ENCODE measurements at regions not wholly inside any gene's neighbourhood (a gene's known extent, or its start where the extent isn't known, plus 50 kb on each side); places are given as distances from the start of the nearest gene placed in this dataset.

GRCh38 chr6:73923905-73924485, 228.0 kb downstream of the CD109 start:
- TF ChIP-seq POLR2AphosphoS5 (IDR thresholded peaks at IDR 0.05) (no peak), EP300 (conservative IDR thresholded peaks at IDR 0.05; ENCODE audit: poor library complexity, severe bottlenecking) (no peak), EZH2 (IDR thresholded peaks at IDR 0.05; ENCODE audit: borderline replicate concordance, insufficient read depth, low read length, poor library complexity, severe bottlenecking) (no peak), CTCF (IDR thresholded peaks at IDR 0.05; ENCODE audit: poor library complexity, severe bottlenecking) (no peak), SMC3 (conservative IDR thresholded peaks at IDR 0.05; ENCODE audit: poor library complexity) (no peak), MXI1 (conservative IDR thresholded peaks at IDR 0.05; ENCODE audit: poor library complexity, severe bottlenecking) (no peak), RAD21 (conservative IDR thresholded peaks at IDR 0.05) (no peak), REST (IDR thresholded peaks at IDR 0.05; ENCODE audit: borderline replicate concordance) (no peak), TAF1 (IDR thresholded peaks at IDR 0.05; ENCODE audit: low read depth) (no peak)
- Histone ChIP-seq H3K9me2 (ENCODE audit: insufficient read depth, low read length) (no peaks in the 10 kb centered on the region), H2AFZ (ENCODE audit: low read depth, low read length) (no peak overlapping the region), H3K9me3 (ENCODE audit: low read length) (no peaks in the 10 kb centered on the region), H3K36me3 (ENCODE audit: insufficient read depth, low read length) (no peaks in the 10 kb centered on the region), H3K79me2 (replicated peaks; ENCODE audit: insufficient read depth, low read length) (no peaks in the 10 kb centered on the region), H3K27ac (ENCODE audit: low read length) (no peak overlapping the region), H3K9ac (ENCODE audit: low read length) (no peak overlapping the region), H3K4me2 (ENCODE audit: low read length) (no peak overlapping the region), H3F3A (ENCODE audit: insufficient read depth, low read length, poor library complexity, severe bottlenecking) (no peaks in the 10 kb centered on the region), H3K4me3 (ENCODE audit: low read length) (no peak overlapping the region), H3K27me3 (ENCODE audit: insufficient read depth, low read depth, low read length) (no peaks in the 10 kb centered on the region), H4K20me1 (ENCODE audit: insufficient read depth) (no peaks in the 10 kb centered on the region)

GRCh38 chr6:73903155-73903554, 207.2 kb downstream of the CD109 start:
- Histone ChIP-seq H3K36me3 (ENCODE audit: insufficient read depth, low read length) (no peaks in the 10 kb centered on the region), H3K79me2 (replicated peaks; ENCODE audit: insufficient read depth, low read length) (no peaks in the 10 kb centered on the region), H3F3A (ENCODE audit: insufficient read depth, low read length, poor library complexity, severe bottlenecking) (no peaks in the 10 kb centered on the region), H3K27me3 (ENCODE audit: insufficient read depth, low read depth, low read length) (no peaks in the 10 kb centered on the region), H3K9ac (ENCODE audit: low read length) (no peak overlapping the region), H4K20me1 (ENCODE audit: insufficient read depth) (no peaks in the 10 kb centered on the region), H3K4me3 (ENCODE audit: low read length) (no peak overlapping the region), H2AFZ (ENCODE audit: low read depth, low read length) (no peak overlapping the region), H3K9me3 (ENCODE audit: low read length) (peaks cover 7% of the 10 kb centered on the region), H3K27ac (ENCODE audit: low read length) (no peak overlapping the region), H3K4me2 (ENCODE audit: low read length) (no peak overlapping the region), H3K9me2 (ENCODE audit: insufficient read depth, low read length) (no peaks in the 10 kb centered on the region)
- TF ChIP-seq TAF1 (IDR thresholded peaks at IDR 0.05; ENCODE audit: low read depth) (no peak), MXI1 (conservative IDR thresholded peaks at IDR 0.05; ENCODE audit: poor library complexity, severe bottlenecking) (no peak), POLR2AphosphoS5 (IDR thresholded peaks at IDR 0.05) (no peak), EZH2 (IDR thresholded peaks at IDR 0.05; ENCODE audit: borderline replicate concordance, insufficient read depth, low read length, poor library complexity, severe bottlenecking) (no peak), SMC3 (conservative IDR thresholded peaks at IDR 0.05; ENCODE audit: poor library complexity) (no peak), EP300 (conservative IDR thresholded peaks at IDR 0.05; ENCODE audit: poor library complexity, severe bottlenecking) (no peak), RAD21 (conservative IDR thresholded peaks at IDR 0.05) (no peak), CTCF (IDR thresholded peaks at IDR 0.05; ENCODE audit: poor library complexity, severe bottlenecking) (no peak), REST (IDR thresholded peaks at IDR 0.05; ENCODE audit: borderline replicate concordance) (no peak)

Data from neural cell (in vitro differentiated cells).